Adrenal gland (tissue), 5 donors: ENCODE measurements at regions not wholly inside any gene's neighbourhood (a gene's known extent, or its start where the extent isn't known, plus 50 kb on each side); places are given as distances from the start of the nearest gene placed in this dataset.

Experiments used
- CTCF ChIP-seq, 6 experiments: fragments of 450-650 bp in 4 of 6; fragments of 200-600 bp in 2 of 6; sonication (generic) in 1 of 6; IDR thresholded peaks; 1 replicate in 5 of 6; 2 replicates in 1 of 6; pipeline versions ENCODE4 v1.5.1 to v1.8.0; 2016 to 2021; ENCODE audit warnings: antibody characterized with exemption in 6 of 6, mild to moderate bottlenecking in 2 of 6, moderate library complexity in 1 of 6
- POLR2A ChIP-seq, 2 donors: fragments of 450-650 bp; IDR thresholded peaks; one replicate each; pipeline ENCODE4 v1.6.1; 2017; ENCODE audit warnings: antibody characterized with exemption in 2 of 2, mild to moderate bottlenecking in 2 of 2, moderate library complexity in 1 of 2
- donor health status: DM: no; HTN: no; CAD: no.

- no peak for TF ChIP-seq CTCF (IDR thresholded peaks at IDR 0.05)
- no peak for TF ChIP-seq POLR2A (IDR thresholded peaks at IDR 0.05)
Measured at GRCh38 chr2:125512313-125512712, 1143.6 kb upstream of the GYPC start.
